Urothelium cell line (cell line): ENCODE measurements at regions not wholly inside any gene's neighbourhood (a gene's known extent, or its start where the extent isn't known, plus 50 kb on each side); places are given as distances from the start of the nearest gene placed in this dataset.

Experiments used
- DNase-seq: peaks from one replicate; pipeline ENCODE4 v3.0.0; 2011; ENCODE audit warnings: low spot score, mixed read lengths
- FAIRE-seq: peaks from 2 replicates; lab custom pipeline; 2011; peaks lifted over from hg19 to GRCh38; lab: Jason Lieb, UNC

DNA sequence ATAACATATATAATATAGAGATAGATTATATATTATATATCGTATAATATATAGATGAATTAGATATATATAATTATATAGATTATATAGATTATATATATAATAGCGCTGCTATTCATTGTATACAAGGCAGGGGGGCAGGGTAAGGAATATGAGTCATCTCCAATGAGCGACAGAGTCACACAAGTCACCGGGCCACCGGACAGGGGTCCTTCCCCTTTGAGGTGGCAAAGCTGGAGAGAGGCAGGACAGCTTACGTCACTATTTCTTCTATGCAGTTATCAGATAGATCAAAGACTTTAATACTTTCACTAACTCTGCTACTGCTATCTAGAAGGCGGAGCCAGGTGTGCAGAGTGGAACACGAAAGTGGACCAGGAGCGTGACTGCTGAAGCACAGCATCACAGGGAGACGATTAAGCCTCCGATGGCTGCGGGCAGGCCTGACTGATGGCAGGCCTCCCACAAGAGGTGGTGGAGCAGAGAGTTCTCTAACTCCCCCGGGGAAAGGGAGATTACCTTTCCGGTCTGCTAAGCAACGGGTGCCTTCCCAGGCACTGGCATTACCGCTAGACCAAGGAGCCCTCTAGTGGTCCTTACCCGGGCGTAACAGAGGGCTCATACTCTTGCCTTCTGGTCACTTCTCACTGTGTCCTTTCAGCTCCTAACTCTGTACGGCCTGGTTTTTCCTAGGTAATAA lies 2154.7 kb downstream of the MRPL39 start:
- FAIRE-seq: peak; percentile 50
- DNase-seq: peak; percentile 23

GRCh38 chr21:23445307-23445706 lies 2162.0 kb downstream of the MRPL39 start:
- DNase-seq: no peak
- FAIRE-seq: no peak

DNA sequence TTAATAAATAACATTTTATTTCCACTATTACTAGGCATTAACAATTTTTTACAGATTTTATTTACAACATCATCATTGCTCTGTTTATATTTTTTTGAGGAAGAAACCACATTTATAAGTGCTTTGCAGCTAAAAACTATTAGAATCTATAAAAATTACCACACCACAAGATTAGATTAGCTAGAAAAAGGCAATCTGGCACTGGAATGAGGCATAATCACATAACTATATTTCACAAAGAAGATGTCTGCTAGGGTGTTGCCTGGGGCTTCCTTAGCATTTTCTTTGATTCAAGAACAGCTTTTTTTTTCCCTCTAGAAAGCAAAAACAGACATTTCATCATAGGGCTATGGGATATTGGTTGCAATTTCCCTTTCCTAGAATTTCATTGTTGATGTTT lies 2169.2 kb downstream of the MRPL39 start:
- DNase-seq (no peak), FAIRE-seq (no peak)

DNA sequence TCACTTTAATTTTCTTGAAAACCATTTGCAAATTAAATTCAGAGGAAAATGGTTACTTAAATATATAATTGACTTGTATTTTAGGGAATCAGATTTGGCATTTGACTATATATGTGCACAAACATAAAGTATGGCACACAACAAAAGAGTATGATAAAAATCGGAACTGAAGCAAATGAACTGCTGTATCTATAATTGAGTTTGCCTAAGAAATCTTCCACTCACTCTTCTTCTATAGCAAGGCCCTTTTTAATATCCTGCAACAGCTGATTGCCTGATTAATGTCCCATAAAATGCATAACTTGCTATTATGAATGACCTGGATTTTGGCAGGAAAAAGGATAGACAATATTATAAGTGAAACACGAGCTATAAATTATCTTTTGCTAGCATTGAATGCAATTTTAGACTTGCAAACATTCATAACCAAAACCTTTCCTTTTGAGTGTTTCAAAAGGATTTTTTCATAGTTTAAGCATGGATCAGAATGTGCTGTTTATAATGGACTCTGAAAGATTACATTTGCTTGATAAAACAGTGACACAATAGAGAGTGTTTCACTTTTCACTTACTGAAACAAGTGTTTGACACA lies 2204.3 kb downstream of the MRPL39 start:
- FAIRE-seq (no peak), DNase-seq (no peak)

DNA sequence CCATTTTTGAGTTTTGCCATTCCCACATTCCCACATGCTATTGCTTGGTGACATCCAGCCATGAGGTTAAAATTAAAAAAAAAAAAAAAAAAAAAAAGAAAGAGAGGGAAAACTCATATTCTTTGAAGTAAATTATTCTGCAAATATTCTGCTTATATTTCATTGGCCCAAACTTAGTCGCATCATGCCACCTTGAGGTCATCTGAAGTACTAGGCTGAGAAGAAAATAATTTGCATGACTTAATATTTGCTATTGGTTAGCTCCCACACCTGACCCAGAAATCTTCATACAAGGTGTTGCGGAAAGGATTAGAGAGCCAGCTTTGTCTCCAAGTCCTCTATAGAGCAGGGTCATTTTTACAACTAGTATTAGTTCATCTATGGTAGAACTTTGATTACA lies 2206.0 kb downstream of the MRPL39 start:
- DNase-seq (peak; percentile 18), FAIRE-seq (no peak)

GRCh38 chr21:23398726-23399125 lies 2208.6 kb downstream of the MRPL39 start:
- DNase-seq: no peak
- no peak for FAIRE-seq

DNA sequence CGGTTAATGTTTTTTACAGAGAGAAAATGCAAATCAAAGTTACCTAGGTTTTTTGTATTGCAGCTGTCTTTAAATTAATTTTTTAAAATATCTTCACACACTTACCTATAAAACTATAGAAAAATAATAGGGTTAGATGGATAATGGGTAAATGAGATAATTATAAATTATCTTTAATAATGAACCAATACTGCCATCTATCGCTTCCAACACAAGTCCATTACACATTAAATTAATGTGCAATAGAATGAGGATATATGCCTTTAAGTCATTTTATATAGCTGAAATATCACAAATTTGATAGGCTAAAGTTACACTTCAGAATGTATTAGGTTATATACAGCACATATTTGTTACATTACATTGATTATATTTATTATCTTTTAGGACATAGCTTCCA lies 2212.8 kb downstream of the MRPL39 start:
- FAIRE-seq: no peak
- DNase-seq: no peak

- DNase-seq (no peak), FAIRE-seq (no peak)
Measured at GRCh38 chr21:23384679-23385078, 2222.6 kb downstream of the MRPL39 start.

DNA sequence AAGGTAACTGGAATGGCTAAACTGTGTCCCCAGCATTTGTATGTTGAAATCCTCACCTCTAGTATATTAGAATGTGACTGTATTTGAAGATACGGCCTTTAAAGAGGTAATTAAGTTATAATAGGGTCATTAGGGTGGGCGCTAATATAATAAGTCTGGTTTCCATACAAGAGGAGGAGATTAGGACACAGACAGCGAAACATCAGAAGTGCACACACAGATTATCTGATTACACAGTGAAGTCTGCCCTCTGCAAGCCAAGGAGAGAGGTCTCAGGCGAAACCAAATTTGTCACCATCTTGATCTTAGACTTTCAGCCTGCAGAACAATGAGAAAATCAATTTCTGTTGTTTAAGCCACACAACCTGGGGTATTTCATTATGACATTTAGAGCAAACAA lies 2233.1 kb downstream of the MRPL39 start:
- DNase-seq (no peak), FAIRE-seq (no peak)

- DNase-seq: no peak
- FAIRE-seq: no peak
Measured at GRCh38 chr21:23356905-23357304, 2250.4 kb downstream of the MRPL39 start.

DNA sequence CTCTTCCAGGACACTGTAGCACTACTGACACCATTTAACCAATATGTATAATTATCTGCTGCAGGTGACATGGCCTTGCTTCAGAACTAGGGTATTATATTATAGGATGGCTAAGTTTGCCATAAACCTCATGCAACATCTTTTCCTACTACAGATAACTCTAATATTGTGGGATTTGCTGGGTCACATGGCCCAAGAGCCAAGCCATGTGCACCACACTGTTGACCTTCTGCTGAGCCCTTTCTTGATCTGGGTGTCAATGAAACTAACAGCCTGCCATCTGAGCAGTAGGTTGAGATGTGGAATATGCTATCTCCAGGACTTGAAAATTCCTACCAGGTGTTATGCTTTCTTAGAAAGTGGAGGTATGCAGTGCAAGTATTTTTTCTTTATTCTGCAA lies 2291.1 kb downstream of the MRPL39 start:
- no peak for DNase-seq
- no peak for FAIRE-seq

DNA sequence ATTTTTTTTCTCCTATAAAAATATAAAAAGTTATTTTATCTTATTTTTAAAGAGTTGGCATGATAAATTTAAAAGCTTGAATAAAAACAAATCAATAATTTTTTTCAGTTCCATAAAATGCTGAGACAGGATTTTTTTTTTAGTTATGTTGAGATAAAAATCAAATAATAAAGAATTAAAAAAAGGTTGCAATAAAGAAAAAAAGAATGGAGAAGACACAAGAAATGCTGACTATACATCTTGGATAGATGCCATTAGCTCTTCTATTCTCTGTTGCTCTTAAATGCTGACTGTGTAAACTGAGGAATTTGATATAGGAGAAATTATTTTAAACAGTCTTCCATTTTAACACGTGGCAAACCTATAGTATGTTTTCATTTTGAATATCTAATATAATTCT lies 2298.5 kb downstream of the MRPL39 start:
- no peak for DNase-seq
- FAIRE-seq: no peak

DNA sequence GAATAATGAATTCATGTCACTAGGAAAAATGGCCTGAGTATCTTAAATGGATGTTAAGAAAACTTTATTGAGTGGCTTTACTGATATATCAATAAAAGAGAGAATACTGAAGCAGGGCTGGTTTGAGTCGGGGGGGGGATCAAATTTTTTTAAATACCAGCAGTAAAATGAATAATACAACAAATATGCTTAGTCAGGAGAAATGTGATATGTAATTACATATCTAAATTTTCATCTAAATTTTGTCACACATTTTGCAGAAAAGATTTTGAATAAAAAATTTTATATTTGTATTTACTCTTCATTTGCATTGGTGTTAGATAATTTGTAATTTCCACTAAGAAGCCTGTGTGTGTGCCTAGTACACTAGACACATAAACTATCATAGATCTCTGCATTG lies 2300.2 kb downstream of the MRPL39 start:
- no peak for DNase-seq
- no peak for FAIRE-seq

DNA sequence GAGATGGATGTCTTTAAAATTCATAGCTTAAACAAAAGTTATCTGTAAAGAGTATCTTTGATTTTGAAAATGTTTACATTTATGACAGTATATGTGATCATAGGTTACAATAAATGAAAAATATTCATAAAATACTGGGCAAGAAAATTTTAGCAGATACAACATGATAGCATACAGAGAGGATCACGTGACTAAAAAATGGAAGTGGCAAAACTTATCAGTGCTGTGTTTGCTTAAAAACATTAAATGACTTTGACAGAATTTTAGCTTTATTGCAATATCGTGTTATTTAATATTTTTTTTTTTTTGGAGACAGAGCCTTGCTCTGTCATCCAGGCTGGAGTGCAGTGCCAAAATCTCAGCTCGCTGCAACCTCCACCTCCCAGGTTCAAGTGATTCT lies 2294.1 kb downstream of the NCAM2 start:
- FAIRE-seq: no peak

GRCh38 chr21:23281917-23282316 lies 2283.7 kb downstream of the NCAM2 start:
- DNase-seq: no peak
- no peak for FAIRE-seq

More for the DNA sequence above, 2294.1 kb downstream of the NCAM2 start:
- DNase-seq: no peak

DNA sequence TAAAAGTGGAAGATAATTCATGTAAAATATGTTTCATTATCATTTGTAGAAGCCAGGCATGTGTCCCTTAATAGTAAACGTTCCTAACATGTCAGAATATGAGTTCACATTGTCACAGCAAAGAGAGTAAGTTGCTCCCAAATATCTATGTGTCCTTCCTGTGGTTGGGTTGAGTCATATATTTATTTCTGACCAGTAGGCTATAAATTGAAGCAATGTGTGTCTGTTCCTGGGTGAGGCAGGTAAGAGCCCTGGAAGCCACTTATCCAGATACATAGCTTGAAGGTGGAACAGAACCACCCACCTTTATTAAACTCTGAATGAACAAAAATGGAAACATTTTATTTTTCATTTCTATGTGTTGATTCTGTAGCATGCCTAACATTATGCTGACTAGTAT lies 2251.6 kb downstream of the NCAM2 start:
- DNase-seq (no peak), FAIRE-seq (no peak)

- no peak for DNase-seq
- no peak for FAIRE-seq
Measured at GRCh38 chr21:23247334-23247733, 2249.1 kb downstream of the NCAM2 start.

- FAIRE-seq: no peak
- no peak for DNase-seq
Measured at GRCh38 chr21:23245255-23245654, 2247.0 kb downstream of the NCAM2 start.

GRCh38 chr21:23223882-23224281 lies 2225.7 kb downstream of the NCAM2 start:
- DNase-seq (no peak), FAIRE-seq (no peak)

DNA sequence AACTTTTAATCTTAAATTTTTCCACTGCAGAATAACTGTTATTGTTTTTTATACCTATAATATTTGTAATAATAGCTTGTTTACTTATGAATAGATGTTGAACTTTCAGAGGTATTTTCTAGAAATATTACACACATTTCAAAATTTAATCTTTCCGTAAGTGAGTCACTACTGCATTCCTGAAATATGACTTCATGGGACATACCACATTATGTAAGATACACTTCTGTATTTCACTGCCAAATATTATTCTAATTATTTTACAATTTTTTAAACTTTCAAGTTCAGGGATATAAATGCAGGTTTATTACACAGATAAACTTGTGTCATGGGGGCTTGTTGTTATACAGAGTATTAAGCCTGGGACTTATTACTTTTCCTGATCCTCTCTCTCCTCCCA lies 2220.5 kb downstream of the NCAM2 start:
- DNase-seq (peak; percentile 2), FAIRE-seq (no peak)

DNA sequence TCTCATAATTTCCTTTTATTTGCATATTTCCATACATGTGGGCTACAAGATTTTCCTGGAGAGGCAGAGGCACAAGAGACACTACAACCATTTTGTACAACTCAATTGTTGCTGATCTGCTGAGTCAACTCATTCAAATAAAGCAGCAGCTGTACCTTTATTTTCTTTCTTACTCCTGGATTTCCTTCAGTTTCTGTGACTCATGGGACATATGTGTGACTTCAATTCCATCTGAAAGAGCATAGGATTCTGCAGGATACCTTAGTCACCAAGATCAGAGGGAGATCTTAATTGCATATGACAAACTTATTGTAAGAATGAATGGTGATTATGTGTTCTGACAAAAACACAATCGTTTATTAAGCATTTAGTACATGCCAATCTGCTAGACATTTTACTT lies 2219.4 kb downstream of the NCAM2 start:
- FAIRE-seq (no peak), DNase-seq (no peak)

DNA sequence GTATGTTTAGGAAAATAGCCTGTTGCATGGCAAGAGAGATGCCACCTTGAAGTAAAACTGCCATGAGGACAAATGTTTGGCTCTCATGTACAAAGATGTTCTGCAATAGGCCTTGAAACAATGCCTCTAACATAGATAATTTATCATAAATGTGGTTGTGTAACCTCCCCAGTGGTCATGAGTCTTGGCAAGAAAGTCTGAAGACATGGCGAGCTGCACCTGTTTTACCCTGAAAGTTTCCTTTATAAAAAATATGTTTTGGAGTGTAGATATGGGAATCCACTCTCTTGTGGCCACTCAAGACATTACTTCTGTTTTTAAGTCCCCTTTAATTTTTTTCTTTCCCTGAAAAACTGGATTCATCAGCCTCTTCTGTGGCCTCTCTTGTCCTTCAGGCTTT lies 2217.1 kb downstream of the NCAM2 start:
- DNase-seq (no peak), FAIRE-seq (no peak)
